K562 (cell line): ENCODE measurements at regions not wholly inside any gene's neighbourhood (a gene's known extent, or its start where the extent isn't known, plus 50 kb on each side); places are given as distances from the start of the nearest gene placed in this dataset.

ENCODE experiments used
- ATAC-seq: fragments of 200-7000 bp; cut with Tn5 transposase; 3 replicates; pipeline ENCODE4 v1.9.1; 2020; ENCODE audit warnings: moderate library complexity
- BruUV-seq: library from RNA; stranded (reverse); fragments of 400-500 nt; replicated peaks from 2 replicates; lab custom pipeline; 2021; lab: Mats Ljungman, UMichigan
- CTCF ChIA-PET: fragments of 300-600 bp; formaldehyde crosslinking; extraction: SDS; loops from one replicate; lab custom pipeline; 2021; ENCODE audit warnings: low intra/inter-chr PET ratio; lab: Yijun Ruan, JAX
- POLR2A ChIA-PET: fragments of 300-600, 350-650 bp; sonication (Branson Sonifier 250); formaldehyde crosslinking; extraction: SDS; loops from one replicate; lab custom pipeline; 2021; ENCODE audit warnings: antibody characterized with exemption, inconsistent platforms; lab: Yijun Ruan, JAX
- DNase-seq, 4 experiments: peaks; one replicate each; pipeline versions ENCODE4 v3.0.0 to v3.0.0-alpha.2; 2011 to 2018; ENCODE audit warnings: low spot score in 3 of 4, mixed read lengths in 3 of 4; ENCODE audit errors: extremely low read depth in 1 of 4
- FAIRE-seq: peaks from 2 replicates; lab custom pipeline; 2011; peaks lifted over from hg19 to GRCh38; lab: Jason Lieb, UNC
- H2AFZ ChIP-seq: 2 replicates; pipeline ENCODE4 v1.6.0; 2011; ENCODE audit warnings: low read depth, low read length, control low read depth, inconsistent platforms
- H3K27ac ChIP-seq: fragments of 200-600 bp; 3 replicates; pipeline ENCODE4 v1.8.0; 2011; ENCODE audit warnings: low read depth, mild to moderate bottlenecking, control low read depth, inconsistent platforms, low read length, moderate library complexity, mixed read lengths; ENCODE audit errors: extremely low read depth
- H3K27me3 ChIP-seq, 2 experiments: fragments of 300-600 bp in 1 of 2; 2 replicates in 1 of 2; 3 replicates in 1 of 2; pipeline versions ENCODE4 v1.6.0 to v1.8.0; 2011; ENCODE audit warnings: inconsistent platforms in 2 of 2, low read length in 2 of 2, mild to moderate bottlenecking in 1 of 2, mixed read lengths in 1 of 2, moderate library complexity in 1 of 2; ENCODE audit not compliant: control insufficient read depth in 2 of 2, insufficient read depth in 2 of 2
- H3K36me3 ChIP-seq: fragments of 300-600 bp; 3 replicates; pipeline ENCODE4 v1.8.0; 2011; ENCODE audit warnings: mild to moderate bottlenecking, low read length, inconsistent platforms; ENCODE audit not compliant: control insufficient read depth, insufficient read depth
- H3K4me1 ChIP-seq, 2 experiments: fragments of 200-600 bp in 1 of 2; replicated peaks in 1 of 2; 2 replicates in 1 of 2; 3 replicates in 1 of 2; pipeline versions ENCODE4 v1.5.1 to v1.8.0; 2011; ENCODE audit warnings: inconsistent platforms in 2 of 2, low read length in 2 of 2, mild to moderate bottlenecking in 1 of 2, mixed read lengths in 1 of 2, moderate library complexity in 1 of 2; ENCODE audit not compliant: control insufficient read depth in 2 of 2, insufficient read depth in 2 of 2
- H3K4me2 ChIP-seq: 2 replicates; pipeline ENCODE4 v1.6.1; 2011; ENCODE audit warnings: low read length, control low read depth, inconsistent platforms, mixed read lengths; ENCODE audit not compliant: insufficient read depth
- H3K4me3 ChIP-seq: fragments of 200-600 bp; sonication (generic), shearing (Covaris generic); 2 replicates; pipeline ENCODE4 v1.5.1; 2016; ENCODE audit warnings: control low read depth, inconsistent platforms
- H3K79me2 ChIP-seq: fragments of 200-600 bp; 3 replicates; pipeline ENCODE4 v1.8.0; 2011; ENCODE audit warnings: low read length, inconsistent platforms; ENCODE audit not compliant: control insufficient read depth, insufficient read depth
- H3K9ac ChIP-seq, 2 experiments: 2 replicates each; pipeline versions ENCODE4 v1.6.0 to v1.6.1; 2011; ENCODE audit warnings: low read depth in 2 of 2, low read length in 2 of 2, control low read depth in 1 of 2, inconsistent platforms in 1 of 2, mild to moderate bottlenecking in 1 of 2, mixed read lengths in 1 of 2; ENCODE audit not compliant: insufficient read depth in 1 of 2
- H3K9me1 ChIP-seq: one replicate; pipeline ENCODE4 v1.6.0; 2011; ENCODE audit warnings: inconsistent platforms, mild to moderate bottlenecking, low read length, moderate library complexity; ENCODE audit not compliant: control insufficient read depth, insufficient read depth
- H3K9me3 ChIP-seq: replicated peaks from 2 replicates; pipeline ENCODE4 v1.5.1; 2011; ENCODE audit warnings: low read depth, low read length, inconsistent platforms; ENCODE audit not compliant: control insufficient read depth, insufficient read depth
- H4K20me1 ChIP-seq: replicated peaks from 2 replicates; pipeline ENCODE4 v1.6.1; 2011; ENCODE audit warnings: low read length, inconsistent platforms, mixed read lengths; ENCODE audit not compliant: control insufficient read depth, insufficient read depth
- FOXA1 ChIP-seq: fragments of 450-650 bp; IDR thresholded peaks from 2 replicates; pipeline ENCODE4 v1.6.1; 2016; ENCODE audit warnings: mild to moderate bottlenecking, borderline replicate concordance
- HOMEZ ChIP-seq: fragments of 250-450 bp; sonication (Bioruptor Pico); IDR thresholded peaks from 2 replicates; pipeline ENCODE4 v1.4.0; 2020; ENCODE audit warnings: mild to moderate bottlenecking, moderate library complexity
- MED1 ChIP-seq: sonication (generic); formaldehyde crosslinking; IDR thresholded peaks from 2 replicates; pipeline ENCODE4 v1.8.1; 2023; ENCODE audit warnings: missing genetic modification reagents, borderline replicate concordance
- MIER1 ChIP-seq: fragments of 450-650 bp; IDR thresholded peaks from 2 replicates; pipeline ENCODE4 v1.6.1; 2016; ENCODE audit warnings: antibody characterized with exemption, mild to moderate bottlenecking, low read depth
- POLR2AphosphoS5 ChIP-seq: IDR thresholded peaks from 2 replicates; pipeline ENCODE4 v1.6.1; 2011; ENCODE audit warnings: mild to moderate bottlenecking, low read depth, low read length, moderate library complexity; ENCODE audit not compliant: control insufficient read depth, insufficient read depth
- RHOXF2B ChIP-seq: fragments of 250-450 bp; sonication (Bioruptor Pico); conservative IDR thresholded peaks from 2 replicates; pipeline ENCODE4 v1.5.1; 2021
- ZNF57 ChIP-seq: fragments of 450-650 bp; formaldehyde crosslinking; IDR thresholded peaks from 2 replicates; pipeline ENCODE4 v1.4.0; 2020; ENCODE audit warnings: mild to moderate bottlenecking, moderate library complexity
- WGBS: fragments of 100-300 bp; shearing (Covaris generic); methylation state at CpG from one replicate; pipeline ENCODE4 v1.1.6; 2016; ENCODE audit warnings: low coverage, mixed read lengths; ENCODE audit not compliant: insufficient coverage; ENCODE audit errors: missing lambda C conversion rate; 5-methylcytosine and 5-hydroxymethylcytosine counted together
- in situ Hi-C: fragments of 300-500 bp; cut with MboI; formaldehyde crosslinking; loops from 4 replicates; pipeline ENCODE4 v1.15.0; 2018; ENCODE audit warnings: inconsistent platforms, mixed read lengths
- intact Hi-C: fragments of 100-400 bp; cut with micrococcal nuclease; formaldehyde crosslinking; loops from 2 replicates; pipeline ENCODE4 v1.14.2; 2022

DNA sequence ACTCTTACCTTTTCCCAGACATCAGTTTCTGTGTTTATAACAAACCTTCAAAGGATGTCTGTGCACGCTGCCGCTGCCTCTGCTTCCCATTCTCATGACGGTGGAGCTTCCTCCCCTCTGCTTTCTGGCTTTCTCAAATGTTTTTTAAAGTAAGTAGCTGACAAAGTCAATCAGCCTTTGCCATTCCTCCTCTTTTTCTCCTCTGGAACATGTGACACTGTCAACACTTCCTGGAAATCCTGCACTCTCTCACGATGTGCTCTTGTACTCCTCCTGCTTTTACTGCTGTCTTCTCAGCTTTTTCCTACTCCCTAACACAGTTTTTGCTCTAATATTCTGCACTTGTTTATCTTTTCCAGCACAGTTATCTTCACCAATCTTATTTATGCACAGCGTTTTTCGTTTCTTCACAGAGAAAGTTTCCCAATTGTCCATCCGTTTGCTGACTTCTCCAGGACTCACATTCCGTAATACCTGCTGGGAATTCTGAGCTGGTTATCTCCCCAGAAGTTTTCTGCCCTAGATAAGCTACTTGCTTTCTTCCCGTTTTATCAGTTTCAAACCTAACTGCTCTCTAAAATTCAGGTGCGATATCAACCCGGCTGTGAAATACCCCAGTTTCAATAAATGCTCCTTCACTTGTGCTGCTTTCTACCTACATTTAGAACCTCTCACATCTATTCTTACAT, 465.6 kb upstream of the AGA start:
- Histone ChIP-seq H3K9ac (no peak overlapping the region; a peak in 1 of 4 replicates), H3K9me3 (no peaks in the 10 kb centered on the region), H3K4me2 (peak overlapping the region; percentile 32; the same call in 1 of the 2 replicates), H3K36me3 (no peaks in the 10 kb centered on the region), H3K79me2 (no peaks in the 10 kb centered on the region), H4K20me1 (no peaks in the 10 kb centered on the region), H3K4me1 (no peaks in the 10 kb centered on the region; a peak in 1 of 5 replicates), H3K4me3 (no peak overlapping the region), H3K9me1 (no peaks in the 10 kb centered on the region), H2AFZ (peak overlapping the region; percentile 40; the same call in 1 of the 2 replicates), H3K27me3 (no peaks in the 10 kb centered on the region), H3K27ac (peak overlapping the region; percentile 44; the same call in 1 of the 3 replicates)
- DNase-seq, result peak in 1 of 4 experiments; percentile 6
- in situ Hi-C loops, result no loop called here
- WGBS, result 3% methylated on average over 9 of the region's 11 CpGs
- ChIA-PET CTCF (no interaction called here), POLR2A (no interaction called here)
- intact Hi-C loops, result no loop called here
- no peak for FAIRE-seq
- no TSS peak for BruUV-seq
- ATAC-seq, result no peak
- TF ChIP-seq POLR2AphosphoS5 (no peak), FOXA1 (no peak), HOMEZ (CRISPR knock-in tag) (no peak), MED1 (no peak), ZNF57 (no peak), MIER1 (no peak), RHOXF2B (CRISPR knock-in tag) (no peak)
